ENCODE measurements at regions not wholly inside any gene's neighbourhood (a gene's known extent, or its start where the extent isn't known, plus 50 kb on each side); places are given as distances from the start of the nearest gene placed in this dataset.

DNA sequence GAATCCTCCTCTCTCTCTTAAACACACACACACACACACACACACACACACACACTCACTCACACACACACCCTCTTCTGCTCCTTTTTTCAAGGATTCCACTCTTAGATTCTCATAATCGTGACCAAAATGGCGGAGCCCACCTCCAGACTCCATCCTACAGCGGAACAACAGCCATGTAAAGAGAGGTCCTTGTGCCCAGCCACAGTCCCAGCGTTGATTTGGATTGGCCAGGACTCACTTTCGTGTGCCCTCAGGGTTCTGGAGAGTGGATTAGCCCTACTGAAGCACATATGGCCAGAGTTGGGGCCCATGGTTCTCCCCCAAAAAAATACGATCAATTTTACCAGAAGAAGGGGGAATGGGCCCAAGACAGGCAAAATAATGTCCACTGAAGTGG lies 90.2 kb upstream of the SMNDC1 start:
- intact Hi-C loops (cut with micrococcal nuclease): no loop called here
- ATAC-seq: no peak
- DNase-seq: no peak

DNA sequence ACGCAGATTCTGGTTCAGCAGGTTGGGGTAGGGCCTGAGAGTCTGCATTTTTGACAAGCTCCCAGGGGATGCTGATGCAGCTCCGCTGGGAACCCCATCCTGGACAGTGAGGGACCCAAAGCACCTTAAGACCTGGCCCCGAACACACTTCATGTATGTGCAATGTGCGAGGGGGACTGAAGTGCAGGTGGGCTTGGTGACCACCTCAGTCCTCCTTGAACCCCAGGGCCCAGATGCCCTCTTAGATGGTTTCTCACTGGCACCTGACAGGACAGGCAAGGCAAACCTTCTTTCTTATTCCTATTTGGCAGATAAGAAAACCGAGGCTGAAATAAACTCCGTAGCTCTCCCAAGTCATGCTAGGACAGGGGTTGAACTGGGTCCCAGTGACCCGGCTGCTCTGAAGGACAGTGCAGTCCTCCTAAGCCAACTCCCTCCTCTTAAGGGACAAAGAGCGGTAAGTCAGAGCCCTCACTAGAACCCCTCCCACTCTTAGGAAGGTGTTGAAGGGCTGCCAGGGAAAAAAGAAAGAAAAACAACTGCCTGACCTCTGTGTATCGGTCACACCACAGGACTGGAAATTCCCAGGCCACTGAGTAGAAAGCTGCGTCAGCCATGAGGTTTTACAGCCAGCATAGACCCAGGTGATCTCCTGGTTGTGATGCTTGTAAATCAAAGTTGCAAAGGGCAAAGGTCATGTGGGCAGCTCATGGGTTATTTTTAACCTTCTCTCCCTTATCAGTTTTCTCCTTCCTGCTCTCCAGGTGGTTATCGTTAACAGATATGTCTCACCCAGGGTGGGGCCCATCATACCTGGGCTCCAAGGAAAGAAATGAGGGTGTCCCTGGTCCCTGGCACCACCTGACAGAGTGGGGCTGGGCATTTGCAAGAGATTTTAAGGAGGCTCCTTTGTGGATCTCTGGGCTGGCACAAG lies 90.9 kb upstream of the SMNDC1 start:
- intact Hi-C loops (cut with micrococcal nuclease): no loop called here
- ATAC-seq (peak; percentile 58), DNase-seq (no peak)

DNA sequence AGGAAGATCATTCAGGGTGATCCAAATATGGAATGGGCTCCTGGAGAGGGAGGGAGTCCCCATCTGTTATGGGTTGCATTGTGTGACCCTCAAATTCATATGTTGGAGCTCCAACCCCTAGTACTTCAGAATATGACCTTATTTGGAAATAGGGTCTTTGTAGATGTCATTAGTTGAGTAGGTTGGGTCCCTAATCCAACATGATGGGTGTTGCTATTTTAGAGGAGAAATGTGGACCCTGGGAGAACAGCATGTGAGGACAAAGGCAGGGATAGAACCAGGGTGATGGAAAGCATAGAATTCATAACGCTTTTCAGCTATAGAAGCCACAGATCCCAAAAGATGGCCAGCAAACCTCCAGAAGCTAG lies 91.5 kb upstream of the SMNDC1 start:
- no peak for ATAC-seq
- intact Hi-C loops (cut with micrococcal nuclease): no loop called here
- DNase-seq: no peak

DNA sequence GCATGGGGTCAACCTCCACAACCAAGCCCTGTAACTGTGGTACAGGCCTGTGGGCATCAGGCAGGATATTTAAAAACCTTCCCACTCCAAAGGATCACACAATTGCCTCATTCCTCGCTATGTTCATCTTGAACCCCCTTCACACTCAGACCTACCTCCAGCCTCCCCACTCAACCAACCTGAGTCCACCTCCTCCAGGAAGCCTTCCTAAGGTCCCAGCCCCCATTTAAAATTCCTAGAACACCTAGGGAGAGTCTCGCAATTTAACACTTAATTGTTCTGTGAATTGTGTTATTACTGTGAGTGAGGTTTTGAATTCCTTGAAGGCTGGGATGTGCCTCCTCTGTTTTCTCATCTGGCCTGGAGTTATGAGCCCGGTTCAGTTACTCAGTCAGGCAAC lies 93.1 kb upstream of the SMNDC1 start:
- ATAC-seq (no peak), DNase-seq (no peak)
- intact Hi-C loops (cut with micrococcal nuclease): no loop called here

DNA sequence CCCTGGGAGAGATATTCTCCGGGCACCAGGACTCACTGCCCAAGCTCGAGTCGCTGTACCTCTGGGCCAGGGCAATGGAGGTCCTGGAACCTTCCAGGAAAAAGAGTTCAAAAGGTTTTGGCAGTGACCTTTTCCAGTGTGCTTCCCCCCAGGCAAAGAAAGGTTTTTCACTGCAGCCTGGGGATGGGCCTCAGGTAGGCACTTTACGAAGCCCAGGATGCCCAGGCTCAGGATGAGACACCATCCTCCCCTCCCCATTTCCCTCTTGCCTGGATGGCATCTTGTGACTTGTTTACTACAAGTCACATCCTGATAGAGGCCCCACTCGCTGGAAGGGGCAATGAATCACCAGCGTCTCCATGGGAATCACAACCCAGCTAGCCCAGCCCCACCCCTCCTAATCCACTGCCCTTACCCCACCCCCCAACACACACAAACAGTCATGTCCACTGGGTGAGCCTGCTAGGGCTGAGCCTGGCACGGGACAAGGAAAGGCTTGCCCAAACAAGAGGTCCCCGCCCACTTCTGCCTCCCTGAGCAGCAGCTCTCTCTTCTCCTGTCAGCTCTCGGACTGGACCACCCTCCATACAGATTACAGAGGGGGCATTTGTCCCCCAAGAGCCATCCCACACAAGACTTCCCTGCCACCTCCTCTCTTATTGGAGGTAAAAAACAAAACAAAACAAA lies 93.8 kb upstream of the SMNDC1 start:
- DNase-seq (no peak), ATAC-seq (peak; percentile 43)
- intact Hi-C loops (cut with micrococcal nuclease): no loop called here

DNA sequence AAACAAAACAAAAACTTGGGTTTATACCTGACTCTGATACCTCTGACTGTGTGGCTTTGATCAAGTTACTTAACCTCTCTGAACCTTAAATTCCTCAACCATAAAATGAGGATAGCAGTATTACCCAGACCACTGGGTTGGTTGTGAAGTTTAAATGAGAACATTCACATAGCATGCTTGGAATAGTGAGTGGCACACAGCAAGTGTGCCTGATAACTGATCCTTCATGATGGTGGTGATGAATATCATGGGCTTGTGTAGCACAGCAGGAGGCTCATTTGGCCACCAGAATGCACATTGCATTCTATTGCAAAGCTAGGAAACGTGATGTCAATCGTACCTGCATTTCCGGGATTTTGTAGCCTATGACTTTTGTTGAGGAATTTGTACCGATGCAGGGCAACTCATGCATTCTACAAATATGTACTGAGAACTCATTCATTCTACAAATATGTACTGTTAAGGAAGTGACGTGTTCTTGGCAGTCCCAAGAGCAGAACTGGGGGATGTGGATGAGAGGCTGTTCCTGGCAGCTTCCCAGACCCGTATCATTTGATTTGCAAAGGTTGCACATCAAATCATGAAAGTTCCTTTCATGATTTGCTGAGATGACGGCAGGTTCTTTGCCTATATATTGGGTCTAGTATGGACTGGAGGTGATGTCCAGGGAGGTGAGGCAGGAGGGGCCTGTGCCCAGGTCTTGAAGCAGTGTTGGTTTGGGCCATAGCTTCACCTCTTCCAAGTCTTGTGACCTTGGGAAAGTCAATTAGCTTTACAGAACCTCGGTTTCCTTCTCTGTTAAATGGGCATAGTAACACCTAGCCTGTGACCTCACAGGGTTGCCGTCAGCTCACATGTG lies 94.6 kb upstream of the SMNDC1 start:
- DNase-seq: no peak
- intact Hi-C loops (cut with micrococcal nuclease): no loop called here

DNA sequence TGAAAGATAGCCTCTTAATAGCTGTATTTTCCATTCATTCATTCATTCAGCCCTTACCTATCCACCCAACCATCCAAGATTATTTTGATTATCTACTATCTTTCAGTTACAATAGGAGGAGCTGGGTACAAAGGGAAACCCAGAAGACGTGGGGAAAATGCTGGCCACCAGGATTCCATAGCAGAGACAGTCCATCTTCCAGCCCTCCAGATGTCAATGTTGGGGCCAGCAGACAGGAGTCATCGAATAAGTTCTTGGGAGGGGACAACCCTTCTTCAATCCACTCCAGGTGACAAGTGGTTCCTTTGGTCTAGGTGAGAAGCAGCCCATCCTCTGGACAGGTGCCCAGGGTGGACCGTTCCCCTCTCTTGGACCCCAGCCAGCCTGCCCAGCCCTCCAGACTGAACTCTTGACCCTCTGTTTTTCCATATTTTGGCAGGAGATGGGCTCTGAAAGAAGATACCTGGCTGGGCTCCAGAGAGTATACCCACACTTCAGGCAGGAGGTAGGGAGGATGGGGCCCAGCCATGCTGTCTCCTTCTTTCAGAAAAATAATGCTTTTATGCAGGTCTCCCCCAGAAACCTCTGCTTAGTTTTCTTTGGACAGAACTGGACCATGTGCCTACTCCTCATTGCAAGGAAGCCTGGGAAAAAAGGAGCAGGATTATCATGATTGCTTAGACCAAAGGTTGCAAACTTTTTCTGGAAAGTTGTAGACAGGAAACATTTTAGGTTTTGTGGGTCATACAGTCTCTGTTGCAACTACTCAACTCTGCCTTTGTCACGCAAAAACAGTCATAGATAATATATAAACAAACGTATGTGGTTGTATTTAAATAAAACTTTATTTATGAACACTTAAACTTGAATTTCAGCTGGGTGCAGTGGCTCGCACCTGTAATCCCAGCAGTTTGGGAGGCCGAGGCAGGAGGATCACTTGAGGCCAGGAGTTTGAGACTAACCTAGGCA lies 95.5 kb upstream of the SMNDC1 start:
- intact Hi-C loops (cut with micrococcal nuclease): no loop called here
- DNase-seq: no peak
- ATAC-seq: no peak

More for the DNA sequence above, 94.6 kb upstream of the SMNDC1 start:
- ATAC-seq: peak; percentile 21

DNA sequence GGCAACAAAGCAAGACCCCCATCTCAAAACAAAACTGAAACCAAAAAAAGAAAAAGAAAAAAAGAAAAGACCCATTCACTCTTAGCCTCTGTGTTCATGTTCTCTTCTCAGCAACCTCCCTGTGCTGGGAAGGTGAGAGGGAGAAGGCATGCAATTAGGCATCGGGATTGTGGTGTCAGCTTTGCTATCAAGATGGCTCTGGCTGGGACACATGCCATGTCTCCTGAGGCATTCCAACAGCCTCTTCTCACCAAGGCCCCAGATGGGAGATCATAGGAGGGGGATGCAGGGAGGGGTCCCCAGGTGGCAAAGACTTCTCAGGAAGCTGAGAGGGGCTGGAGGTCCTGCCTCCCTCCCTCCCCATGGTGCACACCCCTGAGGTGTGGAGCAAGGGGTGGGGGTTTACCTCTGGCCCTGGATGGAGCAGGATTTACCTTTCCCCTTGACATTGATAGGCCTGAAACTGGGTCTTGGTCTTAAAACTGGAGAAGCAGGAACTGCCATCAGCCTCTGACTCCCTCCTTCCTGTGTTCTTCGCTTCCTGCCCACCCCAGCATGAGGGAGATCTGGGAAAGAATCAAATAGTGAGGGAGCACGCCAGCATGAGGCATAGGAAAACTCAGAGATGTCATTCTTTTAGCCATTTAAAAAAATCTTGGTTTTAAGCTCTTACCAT lies 96.2 kb upstream of the DUSP5 start:
- intact Hi-C loops (cut with micrococcal nuclease): no loop called here
- DNase-seq (no peak), ATAC-seq (no peak)

DNA sequence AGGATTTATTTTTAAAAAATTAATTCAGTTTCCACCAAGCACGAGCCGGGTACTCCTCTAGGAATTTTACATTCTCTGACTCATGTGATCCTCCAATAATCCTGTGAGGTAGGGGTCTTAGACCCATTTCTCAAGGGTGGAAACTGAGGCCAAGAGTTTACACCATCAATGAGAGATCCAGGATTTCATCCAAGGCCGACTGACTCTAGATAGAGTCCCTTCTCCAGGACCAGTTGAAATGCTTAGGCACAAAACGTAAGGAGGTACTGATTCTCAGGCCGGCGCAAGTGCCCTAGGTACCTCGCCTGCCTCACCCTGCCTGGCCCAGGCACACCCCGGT lies 95.7 kb upstream of the DUSP5 start:
- ATAC-seq: no peak
- DNase-seq: no peak
- intact Hi-C loops (cut with micrococcal nuclease): no loop called here

DNA sequence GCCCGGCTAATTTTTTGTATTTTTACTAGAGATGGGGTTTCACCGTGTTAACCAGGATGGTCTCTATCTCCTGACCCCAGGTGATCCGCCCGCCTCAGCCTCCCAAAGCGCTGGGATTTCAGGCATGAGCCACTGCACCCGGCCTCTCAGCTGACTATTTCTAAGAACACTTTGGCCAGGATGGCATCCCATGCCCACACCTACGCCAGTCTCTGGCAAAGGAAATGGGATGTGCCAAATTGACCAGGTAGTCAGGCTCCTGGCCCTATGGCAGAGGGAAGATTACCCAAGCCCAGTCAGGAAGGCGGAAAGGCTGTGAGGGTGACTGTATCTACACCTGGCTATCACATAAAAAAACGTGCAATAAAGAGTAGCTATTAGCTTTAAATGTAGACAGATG lies 94.1 kb upstream of the DUSP5 start:
- ATAC-seq (no peak), DNase-seq (no peak)
- intact Hi-C loops (cut with micrococcal nuclease): no loop called here

DNA sequence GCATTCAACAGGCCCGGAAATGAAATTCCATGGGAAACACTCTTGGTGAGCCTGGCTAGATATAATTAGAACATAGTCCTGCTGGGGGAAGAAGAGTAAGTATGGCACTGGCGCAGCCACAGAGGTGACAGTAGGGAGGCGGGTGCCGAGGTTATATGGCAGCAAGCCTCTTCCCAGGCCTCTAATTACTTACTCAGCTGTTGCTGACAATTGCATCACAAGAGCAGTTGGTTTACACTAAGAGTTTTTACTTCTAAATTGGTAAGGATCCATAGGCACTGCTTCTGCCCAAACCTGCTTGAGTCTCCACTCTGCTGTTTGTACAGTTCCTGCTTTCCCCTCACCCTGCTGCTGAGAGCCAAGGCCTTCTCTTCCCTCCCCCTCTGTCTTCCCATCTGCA lies 93.3 kb upstream of the DUSP5 start:
- ATAC-seq (no peak), DNase-seq (no peak)
- intact Hi-C loops (cut with micrococcal nuclease): no loop called here

DNA sequence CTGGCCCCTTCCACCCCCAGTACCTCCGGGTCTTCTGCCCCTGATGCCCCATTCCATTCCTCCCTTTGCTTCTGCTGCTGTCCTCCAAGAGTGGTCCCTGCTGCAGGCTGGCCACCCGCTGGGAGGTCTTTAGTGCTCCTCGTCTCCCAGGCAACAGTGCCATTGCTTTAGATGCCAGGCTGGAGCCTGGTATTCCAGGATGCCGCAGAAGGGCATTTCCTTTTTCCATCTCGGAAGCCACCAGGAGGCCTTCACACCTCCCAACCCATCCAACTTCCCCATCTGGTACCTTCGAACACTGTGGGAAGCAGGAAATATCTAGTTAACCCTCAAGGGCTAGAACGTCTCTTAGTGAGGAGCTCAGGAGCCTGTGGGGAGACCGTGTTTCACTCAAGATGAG lies 92.9 kb upstream of the DUSP5 start:
- no peak for DNase-seq
- no peak for ATAC-seq
- intact Hi-C loops (cut with micrococcal nuclease): no loop called here

DNA sequence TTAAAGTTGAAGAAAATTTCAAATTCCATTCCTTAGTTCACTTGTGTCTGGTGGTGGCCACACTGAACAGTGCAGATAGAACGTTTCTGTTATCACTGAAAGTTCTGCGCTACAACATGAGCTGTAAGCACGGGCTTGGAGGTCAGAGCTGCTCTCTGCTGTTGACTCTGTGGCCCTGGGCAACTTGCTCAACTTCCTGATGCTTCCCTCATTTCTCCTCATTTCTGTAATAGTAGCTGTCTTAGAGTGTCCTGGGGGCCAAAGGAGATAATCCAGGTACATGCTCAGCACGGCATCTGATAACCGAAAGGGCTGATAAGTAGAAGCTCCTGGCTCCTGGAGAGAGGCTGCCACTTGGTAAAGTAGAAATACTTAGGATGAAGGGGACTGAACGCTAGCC lies 92.3 kb upstream of the DUSP5 start:
- DNase-seq: no peak
- intact Hi-C loops (cut with micrococcal nuclease): no loop called here
- ATAC-seq: no peak

DNA sequence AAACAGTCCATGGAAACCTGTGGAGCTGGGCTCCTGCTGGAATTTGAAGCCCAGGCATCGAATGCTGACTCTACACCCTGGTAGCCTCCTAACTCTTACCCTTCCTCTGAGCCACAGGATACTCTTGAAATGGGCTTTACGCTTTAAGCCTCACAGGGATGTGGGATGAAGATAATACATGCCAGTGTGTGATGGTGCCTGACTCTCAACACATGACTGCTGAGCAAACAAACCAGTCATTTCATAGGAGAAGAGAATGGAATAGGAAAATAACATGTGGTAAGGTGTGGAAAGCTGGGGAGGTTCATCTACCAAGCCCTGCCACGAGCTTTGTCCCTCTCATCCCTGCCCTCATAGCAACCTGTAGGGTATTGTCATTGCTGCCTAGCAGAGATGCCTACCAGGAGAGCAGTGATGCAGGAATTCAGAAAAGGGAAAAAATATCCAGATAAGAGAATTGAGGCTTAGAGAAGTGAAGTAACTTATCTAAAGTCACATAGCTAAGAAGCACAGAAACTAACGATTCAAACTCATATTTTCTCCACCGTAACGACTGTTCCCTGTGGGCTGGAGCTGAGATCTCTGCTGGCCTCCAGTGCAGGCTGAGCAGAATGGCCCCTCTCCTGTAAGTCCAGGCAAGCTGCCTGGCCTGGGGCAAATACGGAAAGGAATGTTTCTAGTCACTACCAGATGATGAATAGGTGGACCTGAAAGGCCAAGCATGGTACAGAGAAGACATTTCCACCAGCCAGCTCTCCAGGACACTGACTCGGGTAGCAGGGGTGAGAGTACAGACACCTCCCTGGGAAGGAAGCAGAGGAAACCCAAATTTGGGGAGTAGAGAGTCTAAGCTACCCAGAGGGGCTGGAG lies 90.2 kb upstream of the DUSP5 start:
- intact Hi-C loops (cut with micrococcal nuclease): no loop called here
- ATAC-seq (no peak), DNase-seq (no peak)

DNA sequence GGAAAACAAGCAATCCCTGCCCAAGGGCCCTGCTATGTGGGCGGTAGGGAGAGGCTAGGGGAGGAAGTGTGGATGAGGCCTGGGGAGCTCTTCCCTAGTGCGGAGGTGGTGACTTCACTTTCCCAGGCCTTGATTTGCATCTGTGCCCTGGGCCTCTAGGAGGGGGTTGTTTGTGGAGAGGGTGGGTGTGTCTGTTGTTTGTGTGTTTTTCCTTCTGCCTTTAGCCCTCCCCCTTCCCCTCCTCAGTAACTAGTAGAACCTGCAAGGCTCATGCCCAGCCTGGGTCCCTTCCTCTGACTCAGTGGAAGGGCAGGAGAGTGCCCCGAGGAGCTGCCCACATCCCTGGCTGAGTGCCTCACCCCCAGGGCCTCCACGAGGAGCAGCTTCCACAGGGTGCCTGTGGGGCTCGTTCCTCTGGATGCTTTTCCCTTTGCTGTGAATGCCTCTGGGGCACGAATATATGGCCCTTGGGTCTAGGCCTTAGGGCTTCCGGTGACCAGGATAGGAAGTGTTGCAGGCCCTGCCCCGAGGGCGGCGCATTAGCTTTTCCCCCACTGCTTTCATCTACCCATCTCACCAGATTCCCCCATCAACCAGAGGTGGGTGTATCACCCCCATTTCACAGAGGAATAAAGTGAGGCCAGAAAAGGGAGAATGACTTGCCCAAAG lies 89.4 kb upstream of the DUSP5 start:
- ATAC-seq (no peak), DNase-seq (no peak)
- intact Hi-C loops (cut with micrococcal nuclease): no loop called here

DNA sequence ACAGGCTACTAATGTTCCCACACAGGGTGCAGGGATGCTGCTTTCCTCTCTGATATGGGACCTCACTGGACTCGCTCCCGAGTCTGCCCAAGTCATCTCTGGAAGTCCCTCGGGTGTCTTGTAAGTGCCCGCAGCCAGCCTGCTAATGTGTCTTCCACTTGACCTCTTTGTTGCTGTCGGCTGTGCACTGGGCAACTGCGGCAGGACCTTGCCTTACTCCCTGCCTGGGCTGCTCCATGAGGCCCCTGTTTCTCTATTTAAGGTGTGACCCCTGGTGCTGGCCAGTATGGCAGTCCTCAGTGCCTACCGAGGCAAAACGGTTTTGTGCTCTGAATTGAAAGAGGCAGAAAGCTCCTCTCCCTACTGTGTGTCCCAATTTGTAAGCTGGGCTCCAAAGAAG lies 88.8 kb upstream of the DUSP5 start:
- DNase-seq: no peak
- intact Hi-C loops (cut with micrococcal nuclease): no loop called here
- no peak for ATAC-seq

DNA sequence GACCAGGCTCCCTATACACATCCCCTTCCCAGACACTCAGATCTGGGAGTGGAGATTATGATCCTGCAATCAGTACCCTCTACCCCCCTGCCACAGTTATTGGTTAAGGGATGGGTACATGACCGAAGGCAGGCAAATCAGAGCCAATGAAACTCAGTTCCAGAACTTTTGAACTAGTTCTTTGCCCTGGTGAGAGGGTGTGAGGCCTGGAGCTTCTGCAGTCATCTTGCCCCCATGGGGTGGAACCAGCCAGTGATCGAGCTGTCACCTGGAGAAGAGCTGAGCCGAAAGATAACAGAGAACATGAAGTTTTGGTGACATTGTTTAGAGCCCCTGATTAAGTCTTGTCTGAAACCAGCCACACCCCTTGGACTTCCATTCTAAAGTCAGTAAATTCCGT lies 88.2 kb upstream of the DUSP5 start:
- DNase-seq (no peak), ATAC-seq (no peak)
- intact Hi-C loops (cut with micrococcal nuclease): no loop called here

Data from left ventricle myocardium superior (tissue), 1 donor.